GM19043 (cell line): ENCODE measurements at regions not wholly inside any gene's neighbourhood (a gene's known extent, or its start where the extent isn't known, plus 50 kb on each side); places are given as distances from the start of the nearest gene placed in this dataset.

Source experiments
- ATAC-seq: cut with Tn5 transposase; IDR thresholded peaks from one replicate; pipeline ENCODE4 v1.9.1; 2021; ENCODE audit warnings: low read depth; ENCODE audit not compliant: unreplicated experiment

GRCh38 chr5:162474239-162474638, 406.7 kb downstream of the GABRG2 start:
- no peak for ATAC-seq

GRCh38 chr5:162484095-162484494, 416.5 kb downstream of the GABRG2 start:
- no peak for ATAC-seq

GRCh38 chr5:162484986-162485385, 417.4 kb downstream of the GABRG2 start:
- ATAC-seq = no peak

- ATAC-seq = no peak
These were observed 418.2 kb downstream of the GABRG2 start for GRCh38 chr5:162485666-162486292.

GRCh38 chr5:162487528-162488525, 420.3 kb downstream of the GABRG2 start:
- ATAC-seq = no peak

- no peak for ATAC-seq
These were observed 428.7 kb downstream of the GABRG2 start for GRCh38 chr5:162496100-162496808.

GRCh38 chr5:162497455-162497854, 429.9 kb downstream of the GABRG2 start:
- no peak for ATAC-seq

- ATAC-seq = no peak
These were observed 435.2 kb downstream of the GABRG2 start for GRCh38 chr5:162502780-162503179.

- ATAC-seq = no peak
These were observed 436.2 kb downstream of the GABRG2 start for GRCh38 chr5:162503796-162504195.

GRCh38 chr5:162512935-162513565, 445.5 kb downstream of the GABRG2 start:
- no peak for ATAC-seq

GRCh38 chr5:162514116-162514515, 446.5 kb downstream of the GABRG2 start:
- no peak for ATAC-seq

- ATAC-seq = no peak
These were observed 453.3 kb downstream of the GABRG2 start for GRCh38 chr5:162520878-162521277.

- no peak for ATAC-seq
These were observed 461.6 kb downstream of the GABRG2 start for GRCh38 chr5:162529209-162529608.

- ATAC-seq = no peak
These were observed 462.3 kb downstream of the GABRG2 start for GRCh38 chr5:162529886-162530285.

- ATAC-seq = no peak
These were observed 475.9 kb downstream of the GABRG2 start for GRCh38 chr5:162543437-162543836.

- no peak for ATAC-seq
These were observed 477.3 kb downstream of the GABRG2 start for GRCh38 chr5:162544905-162545304.

- no peak for ATAC-seq
These were observed 482.7 kb downstream of the GABRG2 start for GRCh38 chr5:162550236-162550635.

- no peak for ATAC-seq
These were observed 490.5 kb downstream of the GABRG2 start for GRCh38 chr5:162558120-162558519.

- no peak for ATAC-seq
These were observed 500.1 kb downstream of the GABRG2 start for GRCh38 chr5:162567644-162568043.

- no peak for ATAC-seq
These were observed 506.2 kb downstream of the GABRG2 start for GRCh38 chr5:162573758-162574157.

GRCh38 chr5:162591724-162592123, 524.2 kb downstream of the GABRG2 start:
- no peak for ATAC-seq
